OCI-LY7 (cell line): ENCODE measurements at regions not wholly inside any gene's neighbourhood (a gene's known extent, or its start where the extent isn't known, plus 50 kb on each side); places are given as distances from the start of the nearest gene placed in this dataset.

Experiments
- BruUV-seq: library from RNA; stranded (reverse); fragments of 400-500 nt; replicated peaks from 2 replicates; lab custom pipeline; 2021; lab: Mats Ljungman, UMichigan
- CTCF ChIA-PET: fragments of 300-600 bp; sonication (Branson Sonifier 250); formaldehyde crosslinking; loops from one replicate; lab custom pipeline; 2022; ENCODE audit warnings: antibody characterized with exemption; ENCODE audit not compliant: unreplicated experiment; lab: Charles Lee
- POLR2A ChIA-PET: fragments of 300-600 bp; sonication (Branson Sonifier 250); formaldehyde crosslinking; loops from one replicate; lab custom pipeline; 2022; ENCODE audit warnings: antibody characterized with exemption; lab: Charles Lee
- DNase-seq: peaks from one replicate; pipeline ENCODE4 v3.0.0-alpha.2; 2015; ENCODE audit warnings: low spot score
- H2AFZ ChIP-seq: fragments of 200-600 bp; sonication (generic), shearing (Covaris generic); 2 replicates; pipeline ENCODE4 v1.6.1; 2014; ENCODE audit warnings: mild to moderate bottlenecking, antibody characterized with exemption, low read length, moderate library complexity
- H3K27ac ChIP-seq: fragments of 200-600 bp; sonication (generic); 2 replicates; pipeline ENCODE4 v1.5.1; 2014; ENCODE audit warnings: mixed run types, low read depth, mild to moderate bottlenecking, moderate library complexity, low read length, inconsistent platforms; ENCODE audit not compliant: poor library complexity, severe bottlenecking
- H3K36me3 ChIP-seq: fragments of 200-600 bp; sonication (generic); 2 replicates; pipeline ENCODE4 v1.6.1; 2014; ENCODE audit warnings: mild to moderate bottlenecking, antibody characterized with exemption, low read length, moderate library complexity, mixed read lengths; ENCODE audit not compliant: insufficient read depth
- H3K4me1 ChIP-seq: fragments of 200-600 bp; sonication (generic); 2 replicates; pipeline ENCODE4 v1.5.1; 2014; ENCODE audit warnings: mild to moderate bottlenecking, low read length; ENCODE audit not compliant: insufficient read depth, poor library complexity, severe bottlenecking
- H3K4me2 ChIP-seq: fragments of 200-600 bp; sonication (generic); 2 replicates; pipeline ENCODE4 v1.6.1; 2014; ENCODE audit warnings: mild to moderate bottlenecking, low read length
- H3K4me3 ChIP-seq: fragments of 200-600 bp; sonication (generic); 2 replicates; pipeline ENCODE4 v1.5.1; 2014; ENCODE audit warnings: mild to moderate bottlenecking, low read depth, low read length; ENCODE audit not compliant: poor library complexity, severe bottlenecking
- H3K79me2 ChIP-seq: fragments of 200-600 bp; sonication (generic); 2 replicates; pipeline ENCODE4 v1.6.1; 2016; ENCODE audit warnings: low read depth, mild to moderate bottlenecking, low read length, moderate library complexity, mixed read lengths; ENCODE audit not compliant: insufficient read depth
- H3K9me2 ChIP-seq: fragments of 200-600 bp; sonication (generic); 2 replicates; pipeline ENCODE4 v1.6.1; 2016; ENCODE audit warnings: mild to moderate bottlenecking, low read length, mixed read lengths; ENCODE audit not compliant: insufficient read depth
- H3K9me3 ChIP-seq: fragments of 200-600 bp; sonication (generic); 2 replicates; pipeline ENCODE4 v1.6.1; 2014; ENCODE audit warnings: mild to moderate bottlenecking, mixed run types, low read length, mixed read lengths
- H4K20me1 ChIP-seq: fragments of 200-600 bp; sonication (generic); 2 replicates; pipeline ENCODE4 v1.6.1; 2014; ENCODE audit warnings: mild to moderate bottlenecking, antibody characterized with exemption, low read length, moderate library complexity, mixed read lengths; ENCODE audit not compliant: insufficient read depth
- EZH2phosphoT487 ChIP-seq: fragments of 200-600 bp; sonication (generic); IDR thresholded peaks from 2 replicates; pipeline ENCODE4 v1.6.1; 2018; ENCODE audit warnings: low read depth, borderline replicate concordance, mild to moderate bottlenecking, mixed run types, antibody characterized with exemption, low read length, moderate library complexity, mixed read lengths
- intact Hi-C: fragments of 100-400 bp; cut with micrococcal nuclease; formaldehyde crosslinking; loops from one replicate; pipeline ENCODE4 v1.10.0; 2022; ENCODE audit not compliant: unreplicated experiment
- TF ChIP-seq, protein P1 (sequence below): fragments of 200-600 bp; sonication (generic); conservative IDR thresholded peaks from 2 replicates; pipeline ENCODE4 v1.5.1; 2014; ENCODE audit warnings: mild to moderate bottlenecking, antibody characterized with exemption, low read length, moderate library complexity, mixed read lengths

DNA sequence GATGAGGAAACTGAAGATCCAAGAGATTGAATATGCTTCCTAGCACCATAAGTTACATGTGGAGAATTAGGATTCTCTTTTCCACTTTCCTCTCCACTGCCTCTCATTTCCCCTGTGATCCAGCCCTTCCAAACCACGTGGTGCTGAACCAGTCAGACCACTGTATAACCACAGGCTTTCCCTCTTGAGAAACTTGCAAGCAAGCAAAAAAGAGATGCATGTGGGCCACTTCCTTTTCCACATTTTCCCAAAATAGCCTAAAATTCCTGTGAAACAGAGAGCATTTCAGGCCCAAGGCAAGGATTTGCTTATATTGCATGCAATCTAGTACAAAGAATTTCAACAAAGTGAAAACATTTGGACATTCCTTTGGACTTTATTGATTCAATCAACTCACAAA is 59.3 kb upstream of the KSR1 start:
- Histone ChIP-seq H3K79me2 (no peaks in the 10 kb centered on the region), H3K9me2 (no peaks in the 10 kb centered on the region), H3K27ac (no peak overlapping the region), H3K9me3 (no peaks in the 10 kb centered on the region), H3K4me1 (no peaks in the 10 kb centered on the region), H3K36me3 (no peaks in the 10 kb centered on the region), H4K20me1 (no peaks in the 10 kb centered on the region), H3K4me3 (no peak overlapping the region), H3K4me2 (no peak overlapping the region), H2AFZ (no peak overlapping the region)
- CTCF ChIA-PET: no interaction called here
- POLR2A ChIA-PET: interaction anchor here (0.6 kb wide), 1 partner anchor 869 kb away, joined by 3 read pairs; no protein-coding TSS in a partner anchor
- BruUV-seq: no TSS peak
- DNase-seq: no peak
- TF ChIP-seq EZH2phosphoT487: no peak
- TF ChIP-seq, protein P1, sequence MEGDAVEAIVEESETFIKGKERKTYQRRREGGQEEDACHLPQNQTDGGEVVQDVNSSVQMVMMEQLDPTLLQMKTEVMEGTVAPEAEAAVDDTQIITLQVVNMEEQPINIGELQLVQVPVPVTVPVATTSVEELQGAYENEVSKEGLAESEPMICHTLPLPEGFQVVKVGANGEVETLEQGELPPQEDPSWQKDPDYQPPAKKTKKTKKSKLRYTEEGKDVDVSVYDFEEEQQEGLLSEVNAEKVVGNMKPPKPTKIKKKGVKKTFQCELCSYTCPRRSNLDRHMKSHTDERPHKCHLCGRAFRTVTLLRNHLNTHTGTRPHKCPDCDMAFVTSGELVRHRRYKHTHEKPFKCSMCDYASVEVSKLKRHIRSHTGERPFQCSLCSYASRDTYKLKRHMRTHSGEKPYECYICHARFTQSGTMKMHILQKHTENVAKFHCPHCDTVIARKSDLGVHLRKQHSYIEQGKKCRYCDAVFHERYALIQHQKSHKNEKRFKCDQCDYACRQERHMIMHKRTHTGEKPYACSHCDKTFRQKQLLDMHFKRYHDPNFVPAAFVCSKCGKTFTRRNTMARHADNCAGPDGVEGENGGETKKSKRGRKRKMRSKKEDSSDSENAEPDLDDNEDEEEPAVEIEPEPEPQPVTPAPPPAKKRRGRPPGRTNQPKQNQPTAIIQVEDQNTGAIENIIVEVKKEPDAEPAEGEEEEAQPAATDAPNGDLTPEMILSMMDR: no peak
- intact Hi-C loops: no loop called here

DNA sequence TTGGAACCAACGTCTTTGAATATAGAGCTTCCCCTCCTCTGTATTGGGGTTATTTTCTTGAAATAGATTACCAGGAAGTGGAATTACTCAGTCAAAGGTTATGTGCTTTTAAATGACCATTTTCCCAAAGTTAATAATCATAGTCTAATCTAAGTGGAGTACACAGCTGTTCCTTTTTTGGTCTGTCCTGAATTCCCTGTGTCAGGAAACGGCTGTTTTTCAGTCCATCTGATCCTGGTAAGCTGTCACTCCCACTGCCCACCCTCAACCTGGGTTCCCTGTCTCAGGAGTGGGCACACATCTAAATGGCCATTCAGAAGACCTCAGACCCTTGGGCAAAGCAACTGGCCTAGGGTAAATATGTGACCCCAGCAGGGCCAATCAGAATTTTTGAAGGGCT is 57.6 kb upstream of the KSR1 start:
- H3K79me2 ChIP-seq: no peaks in the 10 kb centered on the region
- no peak for DNase-seq
- intact Hi-C loops: no loop called here
- no peaks in the 10 kb centered on the region for H3K36me3 ChIP-seq
- H3K9me2 ChIP-seq: no peaks in the 10 kb centered on the region
- POLR2A ChIA-PET: no interaction called here
- H4K20me1 ChIP-seq: no peaks in the 10 kb centered on the region
- H3K4me2 ChIP-seq: no peak overlapping the region
- H3K4me1 ChIP-seq: no peaks in the 10 kb centered on the region
- H3K4me3 ChIP-seq: no peak overlapping the region
- no peak overlapping the region for H2AFZ ChIP-seq
- TF ChIP-seq EZH2phosphoT487: no peak
- TF ChIP-seq, protein P1: no peak
- no TSS peak for BruUV-seq
- no peak overlapping the region for H3K27ac ChIP-seq
- no peaks in the 10 kb centered on the region for H3K9me3 ChIP-seq
- CTCF ChIA-PET: no interaction called here

DNA sequence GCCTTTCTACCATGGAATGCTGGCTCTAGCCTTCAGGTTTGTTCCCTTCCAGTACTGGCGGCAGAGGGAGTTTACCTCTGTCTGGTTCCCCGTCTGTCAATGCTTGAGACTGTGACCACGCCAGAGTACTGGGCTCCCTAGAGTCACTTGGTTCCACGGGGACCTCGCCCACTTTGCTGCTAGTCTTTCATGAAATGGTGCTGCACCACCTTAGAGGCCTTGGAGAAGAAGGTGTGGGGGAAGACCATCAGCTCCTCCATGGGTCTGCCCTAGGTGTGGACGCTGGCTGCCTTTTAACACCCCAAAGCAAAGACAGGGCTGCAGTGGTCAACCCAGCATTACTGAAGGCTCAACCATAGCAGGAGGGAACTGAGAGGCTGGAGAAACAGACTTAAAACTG is 55.3 kb upstream of the KSR1 start:
- H3K27ac ChIP-seq: no peak overlapping the region
- ChIA-PET CTCF (no interaction called here), POLR2A (no interaction called here)
- H4K20me1 ChIP-seq: no peaks in the 10 kb centered on the region
- H3K4me3 ChIP-seq: no peak overlapping the region
- TF ChIP-seq, protein P1: no peak
- H3K9me2 ChIP-seq: no peaks in the 10 kb centered on the region
- no peaks in the 10 kb centered on the region for H3K9me3 ChIP-seq
- H3K4me2 ChIP-seq: no peak overlapping the region
- no peaks in the 10 kb centered on the region for H3K79me2 ChIP-seq
- DNase-seq: no peak
- intact Hi-C loops: no loop called here
- BruUV-seq: no TSS peak
- no peaks in the 10 kb centered on the region for H3K4me1 ChIP-seq
- no peak overlapping the region for H2AFZ ChIP-seq
- H3K36me3 ChIP-seq: no peaks in the 10 kb centered on the region
